Skin of body (tissue), 1 donor: ENCODE measurements at regions not wholly inside any gene's neighbourhood (a gene's known extent, or its start where the extent isn't known, plus 50 kb on each side); places are given as distances from the start of the nearest gene placed in this dataset.

ENCODE experiments used
- DNase-seq: peaks from one replicate; lab custom pipeline; 2025; lab: John Stamatoyannopoulos, UW

DNA sequence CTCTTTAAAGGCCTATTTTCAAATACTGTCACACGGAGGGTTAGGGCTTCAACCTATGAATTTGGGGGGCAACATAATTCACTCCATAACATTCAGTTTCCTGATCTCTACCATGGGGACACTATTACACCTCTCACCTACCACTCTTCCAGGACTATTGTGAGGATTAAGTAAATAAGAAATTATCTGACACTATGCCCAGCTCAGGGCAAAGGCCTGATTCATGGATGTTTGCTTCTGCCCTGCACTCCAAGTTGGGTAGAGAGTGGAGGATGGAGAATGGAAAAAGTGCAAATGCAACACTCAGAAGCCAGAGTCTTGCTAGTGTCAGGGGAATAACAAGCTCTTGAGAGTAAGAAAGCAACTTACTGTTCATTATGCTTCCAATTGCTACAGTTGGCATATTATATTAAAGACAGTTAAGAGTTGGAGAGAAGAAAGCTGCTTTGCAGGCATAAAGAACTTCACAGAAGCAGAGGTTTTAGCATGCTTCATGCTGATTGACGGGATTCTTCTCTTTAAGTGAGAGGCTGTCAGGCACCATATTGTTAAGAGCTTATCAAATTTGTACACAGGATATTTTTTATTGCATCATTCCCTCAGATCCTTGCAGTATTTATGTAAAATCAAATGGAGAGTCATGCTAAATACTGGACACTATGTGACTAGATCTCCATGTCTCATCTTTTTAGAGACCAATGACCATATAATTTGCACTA is 375.3 kb downstream of the VPS13C start:
- DNase-seq = no peak

DNA sequence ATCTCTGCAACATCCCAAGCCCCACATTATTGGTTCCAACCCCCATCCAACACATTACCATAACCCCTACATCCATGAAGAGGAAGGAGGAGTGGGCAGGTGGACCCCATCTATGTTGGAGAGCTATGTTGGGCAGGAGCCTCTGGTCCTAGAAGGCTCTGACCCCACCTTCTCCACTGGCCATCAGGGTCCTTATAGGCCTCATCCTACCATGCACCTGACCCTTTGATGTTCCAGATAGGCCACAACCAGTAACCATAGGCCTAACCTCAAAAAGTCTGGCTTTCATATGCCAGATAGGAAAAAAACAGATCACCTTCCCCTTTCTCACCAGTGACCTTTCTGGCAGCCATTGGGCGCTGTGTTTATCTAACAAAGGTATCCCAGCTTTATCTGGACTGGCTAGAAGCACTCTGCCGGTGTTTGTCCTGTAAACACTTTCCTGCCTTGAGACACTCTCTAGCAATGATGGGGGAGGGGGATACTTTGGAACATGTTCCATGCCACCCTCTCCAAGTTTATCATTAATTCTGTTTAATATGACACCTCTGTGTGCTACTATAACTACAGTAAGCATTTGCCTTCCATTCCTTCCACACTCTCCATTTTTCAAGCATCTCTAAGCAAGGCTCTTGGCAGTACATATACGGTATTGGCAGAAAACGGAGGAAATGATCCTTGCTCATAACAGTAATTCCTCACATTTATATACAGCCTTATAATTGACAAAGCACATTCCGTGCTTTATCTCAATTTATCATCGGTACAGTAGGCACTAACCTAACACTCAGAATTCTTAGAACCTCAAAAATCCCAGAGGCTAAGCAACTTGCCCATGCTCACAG is 377.1 kb downstream of the VPS13C start:
- DNase-seq = no peak

DNA sequence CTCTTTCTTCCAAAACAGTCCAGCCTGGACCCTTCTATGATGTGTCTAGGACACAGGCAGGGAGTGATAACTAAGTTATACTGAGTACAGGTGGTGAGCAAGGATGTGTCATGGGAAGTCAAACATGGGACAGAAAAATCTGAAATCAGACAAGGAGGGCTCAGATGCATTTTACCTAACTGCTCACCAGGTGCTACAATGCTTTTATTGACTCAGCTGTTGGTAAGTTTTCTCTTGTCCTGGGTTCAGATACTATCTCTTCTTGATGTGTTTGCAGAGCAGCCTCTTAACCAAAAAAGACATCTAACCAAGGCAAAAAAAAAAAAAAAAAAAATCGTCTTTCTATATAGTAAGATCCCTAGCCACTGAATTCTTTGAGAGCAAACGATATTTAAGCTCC is 378.6 kb downstream of the VPS13C start:
- no peak for DNase-seq

DNA sequence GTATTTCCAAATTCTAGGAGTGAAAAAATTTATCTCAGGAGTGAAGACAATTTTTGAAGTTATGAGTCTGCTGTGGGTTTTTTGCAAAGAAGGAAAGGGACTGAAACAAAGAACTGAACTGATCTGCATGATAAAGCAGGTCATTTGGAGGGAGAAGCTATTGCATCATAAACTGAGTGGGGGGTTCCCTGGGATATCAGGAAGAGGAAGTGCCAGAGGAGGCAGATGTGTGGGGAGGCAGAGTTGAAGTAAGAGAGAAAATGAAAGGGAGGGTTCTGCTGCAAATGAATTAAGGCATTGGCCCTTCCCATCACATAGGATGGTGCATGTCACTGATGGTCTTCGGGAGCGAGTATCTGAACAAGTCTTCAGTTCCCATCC is 379.2 kb downstream of the VPS13C start:
- no peak for DNase-seq

DNA sequence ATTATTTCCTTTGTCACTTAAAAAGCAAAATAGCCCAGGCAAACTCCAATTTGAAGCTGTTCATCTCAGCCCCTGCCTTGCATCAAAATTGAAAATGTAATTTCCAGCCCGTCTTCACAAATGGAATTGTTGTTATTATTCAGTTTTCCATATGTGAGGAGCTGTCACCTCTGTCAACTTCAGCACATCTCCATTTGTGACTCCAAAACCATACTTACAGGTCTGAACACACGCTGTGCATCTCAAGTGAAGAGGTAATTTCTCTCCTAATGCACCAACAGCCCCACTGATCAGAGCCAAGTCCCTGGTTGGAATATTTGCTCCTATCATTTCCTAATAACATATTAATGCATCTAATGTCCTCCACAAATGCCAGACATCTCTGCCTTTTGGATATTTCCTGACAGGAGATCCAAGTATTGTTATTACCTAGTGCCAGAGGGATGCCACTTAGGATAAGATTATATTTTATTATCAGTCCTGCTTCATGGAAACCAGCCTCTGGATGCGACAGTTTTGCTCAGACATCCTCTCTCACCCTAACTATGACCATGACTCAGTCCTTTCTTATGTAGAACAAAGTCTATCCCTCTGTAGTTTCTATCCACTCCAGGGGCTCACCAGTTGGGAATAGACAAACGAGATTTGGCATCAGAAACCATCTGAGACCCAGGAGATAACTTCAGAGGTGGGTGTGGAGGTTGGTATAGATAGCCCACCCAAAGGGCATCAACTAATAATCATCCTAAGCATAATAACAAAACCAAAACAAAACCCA is 379.8 kb downstream of the VPS13C start:
- DNase-seq = no peak

DNA sequence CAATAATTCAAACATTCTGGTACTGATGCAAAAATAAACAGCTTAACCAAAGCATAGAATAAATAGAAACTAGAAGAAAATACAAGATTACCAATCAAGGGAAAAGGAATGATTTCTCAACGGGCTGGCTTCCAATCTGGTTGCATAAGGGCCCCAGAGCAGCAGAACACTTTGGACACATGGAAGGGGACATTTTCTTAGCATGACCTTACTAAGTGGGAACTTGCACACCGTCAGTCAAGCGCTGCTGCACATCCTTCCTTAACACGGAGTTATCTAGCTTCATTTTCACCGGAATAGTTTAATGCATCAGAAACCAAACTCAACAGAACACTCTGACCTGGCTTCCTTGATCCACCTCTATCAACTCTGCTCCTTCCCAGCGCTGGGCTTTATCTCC is 388.5 kb downstream of the VPS13C start:
- DNase-seq = no peak

DNA sequence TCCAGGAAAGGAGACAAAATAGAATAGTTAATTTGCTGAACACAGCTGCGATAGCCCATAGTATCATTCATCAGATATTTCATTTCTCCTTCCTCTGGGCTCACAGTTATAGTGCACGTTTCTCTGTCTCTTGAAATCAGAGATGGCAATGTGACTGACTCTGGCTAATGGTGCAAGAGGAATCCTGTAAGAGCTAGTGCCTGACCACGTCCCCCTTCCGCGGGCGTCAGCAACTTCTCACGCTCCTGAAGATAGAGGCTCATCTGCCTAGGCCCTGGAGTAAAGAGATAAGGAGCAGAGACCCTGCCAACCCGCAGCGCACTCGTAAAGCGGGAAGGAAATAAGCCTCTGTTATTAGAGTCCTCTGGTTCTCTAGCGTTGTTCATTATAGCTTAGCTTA is 391.8 kb downstream of the VPS13C start:
- no peak for DNase-seq

DNA sequence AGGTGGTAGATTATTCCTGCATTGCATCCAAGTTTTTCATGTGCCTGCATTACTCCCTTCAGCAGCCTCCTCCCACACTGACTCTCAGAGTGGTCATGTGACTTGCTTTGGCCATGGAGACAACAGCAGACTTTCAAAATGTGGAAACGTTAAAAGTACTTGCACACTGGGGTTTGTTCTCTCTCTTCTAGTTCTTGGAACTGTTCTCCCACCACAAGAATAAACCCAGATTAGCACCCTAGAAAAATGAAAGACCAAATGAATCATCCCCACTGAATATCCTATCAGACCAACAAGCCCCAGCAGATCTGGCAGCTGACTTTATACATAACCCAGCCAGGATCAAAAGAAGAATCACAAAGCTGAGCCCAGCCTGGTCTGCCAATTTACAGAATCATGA is 398.5 kb downstream of the VPS13C start:
- no peak for DNase-seq

DNA sequence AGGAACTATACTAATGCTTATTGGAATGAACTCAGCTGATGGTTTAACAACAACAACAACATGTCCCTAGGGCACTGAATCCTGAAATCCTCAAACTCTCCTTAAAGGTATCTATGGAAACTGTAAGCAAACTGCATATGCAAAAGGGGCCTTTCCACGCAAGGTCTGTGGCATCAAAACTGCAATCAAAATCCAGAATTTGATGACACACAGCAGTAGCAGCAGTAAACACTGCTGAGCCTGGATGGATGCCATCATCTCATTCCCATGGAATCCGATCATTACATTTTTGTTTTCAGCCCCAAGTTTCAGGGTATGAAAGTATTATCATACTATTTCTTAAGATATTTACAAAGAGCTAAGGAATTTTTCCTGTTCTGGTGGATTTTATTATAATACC is 399.7 kb downstream of the VPS13C start:
- DNase-seq = peak; percentile 83

DNA sequence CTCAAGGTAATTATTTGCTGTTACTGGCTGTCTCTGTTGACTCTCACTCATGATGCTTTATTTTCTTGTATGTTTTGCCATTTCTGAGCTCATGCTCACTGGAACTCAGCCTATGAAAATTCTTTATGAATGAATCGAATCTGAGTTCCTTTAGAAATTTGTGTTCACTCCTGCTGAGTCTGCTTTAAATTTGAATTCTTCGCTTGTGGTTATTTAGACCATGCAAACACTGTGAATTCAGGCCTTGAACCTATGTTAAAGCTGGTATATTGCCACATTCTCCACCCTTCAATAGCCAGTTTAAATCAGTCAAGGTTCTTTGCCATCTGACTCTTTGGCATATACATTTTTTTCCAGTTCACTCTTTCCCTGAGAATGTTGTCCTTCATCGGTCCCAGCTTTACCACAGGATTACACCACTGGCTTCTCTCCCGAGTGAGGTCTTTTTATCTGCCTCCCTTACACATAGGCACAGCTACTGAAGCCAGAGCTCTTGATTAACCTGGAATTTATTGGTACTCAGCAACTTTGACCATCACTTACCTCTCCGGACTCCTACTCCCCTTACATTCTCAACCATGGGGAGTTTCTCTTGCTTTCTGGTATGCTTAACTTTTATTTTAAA is 400.6 kb downstream of the VPS13C start:
- no peak for DNase-seq

DNA sequence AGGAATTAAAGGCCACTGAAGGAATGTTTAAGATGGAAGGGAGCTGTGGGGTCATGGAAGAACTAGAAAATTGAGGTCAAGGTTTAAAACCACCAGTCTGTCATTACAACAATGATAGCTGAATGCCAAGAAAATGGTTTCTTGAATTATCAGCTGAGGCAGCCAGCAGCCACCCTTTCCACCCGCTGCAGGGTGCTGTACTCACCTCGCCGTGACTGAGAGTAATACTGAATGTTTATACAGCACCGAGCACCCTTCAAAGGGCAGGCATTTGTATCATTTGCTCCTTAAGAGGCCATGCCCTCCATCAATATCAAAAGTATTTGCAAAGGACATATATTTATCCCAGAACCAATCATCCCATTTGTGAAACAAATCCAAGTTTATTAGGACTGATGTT is 402.8 kb downstream of the VPS13C start:
- no peak for DNase-seq

DNA sequence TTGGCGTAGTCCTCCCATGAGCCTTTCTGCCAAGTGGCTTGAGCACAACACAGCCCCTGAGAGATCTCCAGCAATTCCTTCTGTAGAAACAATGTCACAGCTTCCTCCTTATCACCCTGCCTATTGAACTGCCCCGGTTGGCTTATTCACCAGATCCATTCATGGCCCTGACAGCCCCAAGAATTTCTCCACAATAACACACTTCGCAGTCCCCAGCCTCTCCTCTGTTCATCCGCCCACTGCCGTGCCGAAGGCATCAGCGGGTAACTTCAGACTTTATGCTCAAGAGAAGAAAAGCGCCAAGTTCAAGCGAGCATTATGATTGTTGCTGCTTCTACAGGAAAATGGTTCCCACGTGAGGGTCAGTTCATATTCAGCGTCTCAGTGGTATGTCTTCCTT is 403.9 kb downstream of the VPS13C start:
- DNase-seq = no peak

DNA sequence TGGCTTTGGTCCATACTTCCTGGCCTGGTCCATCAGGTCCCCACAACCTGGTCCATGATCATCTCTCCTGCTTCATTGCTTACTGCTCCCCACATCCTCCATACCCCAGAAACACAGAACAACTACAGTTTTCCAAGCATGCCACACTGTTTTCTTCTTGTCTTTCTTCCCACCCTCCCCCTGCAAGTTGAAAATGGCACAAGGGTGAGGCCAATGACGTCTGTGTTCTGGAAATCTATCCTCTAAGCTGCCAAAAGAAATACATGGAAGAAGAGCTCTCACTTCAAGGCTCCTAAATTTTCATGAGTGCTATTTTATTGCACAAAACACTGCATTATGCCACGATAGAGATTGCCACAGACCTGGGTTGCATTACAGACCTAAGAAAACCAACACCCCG is 404.4 kb downstream of the VPS13C start:
- DNase-seq = no peak

DNA sequence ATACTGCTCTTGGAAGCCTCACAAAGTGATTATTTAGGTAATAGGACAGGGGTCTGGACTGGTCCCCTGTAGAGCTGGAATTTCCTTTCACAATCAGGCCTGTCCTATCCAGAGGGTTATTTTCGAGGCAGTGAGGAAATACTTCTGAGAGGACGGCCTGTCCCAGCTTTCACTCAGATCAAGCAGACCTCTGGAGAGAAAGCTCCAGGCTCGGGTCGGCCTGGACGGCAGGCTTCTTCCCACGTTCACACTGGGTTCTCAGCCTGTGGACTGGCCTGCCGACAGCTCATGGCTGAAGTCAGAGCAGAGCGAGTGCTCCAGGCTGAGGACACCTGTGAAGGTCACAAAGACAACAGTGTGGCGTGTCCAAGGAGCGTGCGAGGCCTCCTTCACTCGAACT is 405.3 kb downstream of the VPS13C start:
- DNase-seq = no peak

DNA sequence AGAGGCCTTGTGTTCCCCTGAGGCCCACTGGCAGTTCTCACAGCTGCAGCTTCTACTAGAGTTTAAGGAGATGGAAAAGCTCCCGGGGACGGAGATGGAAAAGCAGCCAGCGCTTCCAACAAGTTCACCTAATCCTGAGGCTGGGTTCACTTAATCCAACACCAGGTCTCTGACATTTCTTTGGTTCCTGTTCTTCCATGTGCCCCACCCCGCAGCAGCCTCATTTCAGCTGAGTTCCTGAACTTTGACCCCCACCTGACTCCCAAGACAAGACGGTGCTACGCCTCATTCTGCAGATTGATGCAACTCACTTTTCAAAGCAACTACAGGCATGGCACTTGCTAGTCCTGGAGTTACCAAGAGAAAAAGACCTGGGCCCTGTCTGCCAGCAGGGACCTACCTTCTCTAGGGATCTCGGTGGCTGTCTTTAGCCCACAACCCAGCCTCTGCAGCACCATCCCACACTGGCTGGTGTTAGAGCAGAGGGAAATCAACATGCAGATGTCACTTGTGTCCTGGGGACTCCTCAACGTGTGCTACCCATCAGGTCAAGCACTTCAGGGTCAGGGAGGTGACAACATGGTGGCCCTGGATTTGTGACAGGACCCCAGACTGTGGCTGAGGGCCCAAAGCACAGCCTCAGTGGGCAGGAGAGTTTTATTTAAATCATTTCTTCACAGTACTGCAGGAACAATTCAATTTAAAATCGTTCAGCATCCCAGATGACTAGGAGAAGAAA is 406.1 kb downstream of the VPS13C start:
- no peak for DNase-seq

DNA sequence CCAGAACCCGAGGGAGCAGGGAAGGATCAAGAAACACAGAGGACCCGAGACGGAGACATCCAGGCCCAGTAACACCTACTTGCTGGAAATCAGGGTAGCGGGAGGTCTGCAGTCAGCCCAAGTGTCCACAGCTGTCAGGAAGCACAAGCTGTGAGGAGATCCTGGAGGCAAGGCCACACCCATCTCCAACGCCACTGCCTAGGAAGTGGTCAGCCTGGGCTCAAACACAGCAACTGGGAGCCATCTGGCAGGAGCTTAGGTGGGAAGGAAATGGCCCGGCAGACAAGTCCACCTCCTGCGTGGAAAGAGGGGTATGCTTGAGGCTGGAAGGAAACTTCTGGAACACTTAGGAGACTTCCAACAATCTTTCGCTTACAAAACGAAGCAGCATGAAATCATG is 407.1 kb downstream of the VPS13C start:
- DNase-seq = no peak

DNA sequence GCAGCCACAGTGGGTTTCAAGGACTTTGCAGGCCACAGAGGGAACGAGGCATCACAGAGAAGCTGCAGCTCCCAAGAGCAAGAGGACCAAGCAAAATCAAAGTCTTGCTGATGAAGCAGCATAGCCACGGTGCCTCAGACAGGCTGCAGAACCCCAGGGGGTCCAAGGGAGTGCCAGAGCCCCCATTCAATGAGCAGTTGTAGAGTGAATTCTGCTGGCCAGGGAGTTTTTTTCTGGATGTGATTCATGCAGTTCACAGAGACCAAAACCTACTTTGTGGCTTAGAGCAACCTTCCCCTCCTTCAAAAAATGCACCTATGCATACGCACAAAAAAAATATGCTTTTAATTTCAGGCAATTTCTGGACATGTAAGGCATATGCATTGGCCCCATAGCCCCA is 409.0 kb downstream of the VPS13C start:
- DNase-seq = no peak

DNA sequence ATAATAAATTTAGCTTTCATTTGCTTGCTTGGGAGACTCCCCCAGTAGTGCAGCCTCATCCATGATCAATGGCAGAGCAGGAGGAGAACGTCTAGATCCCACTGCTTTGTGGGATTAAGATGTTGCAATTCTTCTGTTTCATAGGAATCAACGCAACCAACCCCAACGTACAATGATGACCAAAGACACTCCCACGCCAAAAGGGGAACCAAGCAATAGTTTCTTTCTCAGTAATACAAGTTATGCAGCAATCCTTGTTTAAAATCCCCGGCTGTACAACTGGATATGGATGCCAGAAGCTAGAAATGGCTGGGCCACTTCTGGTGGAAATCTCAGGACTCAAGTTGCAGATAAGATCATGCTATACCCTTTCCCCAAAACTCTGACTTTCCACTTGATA is 411.2 kb downstream of the VPS13C start:
- no peak for DNase-seq

DNA sequence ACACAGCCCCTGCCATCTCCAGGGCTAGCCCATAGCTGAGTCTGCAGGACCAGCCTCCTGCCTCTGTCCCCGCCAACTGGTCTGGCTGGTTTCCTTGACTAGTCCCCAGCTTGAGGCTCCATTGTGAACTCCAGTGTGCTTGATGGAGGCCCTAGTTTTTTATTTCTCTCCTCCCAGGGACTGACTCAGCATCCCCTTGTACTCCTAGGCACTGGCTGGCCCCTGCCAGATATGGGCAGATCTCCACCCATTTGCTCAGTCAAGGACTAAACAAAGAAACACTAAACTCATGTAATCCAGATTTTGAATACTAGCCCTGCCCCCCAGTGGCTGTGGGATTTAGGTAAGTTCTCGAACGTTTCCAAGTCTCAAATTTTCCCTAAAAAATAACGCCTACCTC is 415.4 kb upstream of the RORA start:
- no peak for DNase-seq

DNA sequence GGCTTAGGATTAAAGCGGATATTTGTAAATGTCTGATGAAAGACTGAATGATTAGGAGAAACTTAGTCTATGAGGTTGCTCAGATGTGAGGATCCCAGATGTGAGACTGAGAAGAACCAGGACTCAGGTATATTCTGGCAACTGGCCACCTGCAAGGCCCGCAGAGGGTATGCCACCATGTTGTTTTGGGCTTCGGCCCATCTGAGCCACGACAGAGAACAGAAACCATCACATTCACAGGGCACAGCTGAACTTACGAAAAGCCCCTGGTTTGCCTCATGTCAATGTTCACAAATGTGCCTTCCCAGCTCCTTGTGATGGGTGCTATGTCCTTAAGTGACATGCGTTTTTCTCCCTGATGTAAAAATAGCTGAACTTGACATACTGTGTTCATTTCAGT is 412.5 kb upstream of the RORA start:
- no peak for DNase-seq

DNA sequence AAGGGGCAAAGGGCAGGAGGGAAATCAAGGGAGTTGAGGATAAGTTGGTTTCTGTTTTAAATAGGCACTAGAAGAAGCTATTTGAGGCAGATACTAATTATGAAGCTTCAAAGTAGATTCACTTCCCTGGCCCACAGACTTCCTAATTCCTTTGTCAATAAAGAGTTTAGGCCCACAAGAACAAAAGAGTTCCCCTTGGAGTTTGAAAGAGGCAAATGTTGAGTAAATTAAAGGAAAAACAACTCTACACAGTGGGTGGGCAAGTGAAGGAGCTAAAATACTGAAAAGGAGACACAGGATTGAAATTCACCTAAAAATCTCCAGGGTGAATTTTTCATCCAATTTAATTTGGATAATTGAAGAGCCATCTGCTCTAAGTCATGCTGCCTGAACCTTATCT is 411.7 kb upstream of the RORA start:
- DNase-seq = no peak
